CD4-positive, alpha-beta T cell (primary cell): ENCODE measurements at regions not wholly inside any gene's neighbourhood (a gene's known extent, or its start where the extent isn't known, plus 50 kb on each side); places are given as distances from the start of the nearest gene placed in this dataset.

Source experiments
- ATAC-seq: fragments of 200-7000 bp; cut with Tn5 transposase; one replicate; pipeline ENCODE4 v1.10.0; 2022; ENCODE audit warnings: mild to moderate bottlenecking; ENCODE audit not compliant: poor library complexity
- CTCF ChIA-PET: fragments of 350-600 bp; sonication (Branson Sonifier 250); formaldehyde crosslinking; loops from one replicate; lab custom pipeline; 2021; ENCODE audit warnings: antibody characterized with exemption, inconsistent platforms; lab: Charles Lee
- POLR2A ChIA-PET: fragments of 350-600 bp; sonication (Branson Sonifier 250); formaldehyde crosslinking; loops from one replicate; lab custom pipeline; 2021; ENCODE audit warnings: antibody characterized with exemption, inconsistent platforms; lab: Charles Lee
- DNase-seq, 14 experiments: peaks; one replicate each; pipeline ENCODE4 v3.0.0-alpha.2; 2013 to 2020; ENCODE audit warnings: mixed read lengths in 2 of 14
- H3K27ac ChIP-seq, 2 donors: one replicate each; pipeline versions ENCODE4 v1.5.1 to v1.7.0; 2013; ENCODE audit warnings: low read length in 2 of 2, low read depth in 1 of 2, mild to moderate bottlenecking in 1 of 2
- H3K27me3 ChIP-seq, 2 experiments: 1 replicate in 1 of 2; 2 replicates in 1 of 2; pipeline versions ENCODE4 v1.6.1 to v1.7.0; 2013; ENCODE audit warnings: low read length in 2 of 2, control low read depth in 1 of 2, mild to moderate bottlenecking in 1 of 2, moderate library complexity in 1 of 2; ENCODE audit not compliant: insufficient read depth in 2 of 2, control insufficient read depth in 1 of 2
- H3K36me3 ChIP-seq: one replicate; pipeline ENCODE4 v1.6.1; 2013; ENCODE audit warnings: low read length, control low read depth; ENCODE audit not compliant: insufficient read depth
- H3K4me1 ChIP-seq: one replicate; pipeline ENCODE4 v1.6.1; 2013; ENCODE audit warnings: low read length, control low read depth; ENCODE audit not compliant: insufficient read depth
- H3K4me3 ChIP-seq: one replicate; pipeline ENCODE4 v1.5.1; 2013; ENCODE audit warnings: mild to moderate bottlenecking, low read length, moderate library complexity
- H3K9me3 ChIP-seq, 2 experiments: 1 replicate in 1 of 2; 2 replicates in 1 of 2; pipeline versions ENCODE4 v1.6.1 to v1.7.0; 2013; ENCODE audit warnings: low read length in 2 of 2, mild to moderate bottlenecking in 2 of 2, control low read depth in 1 of 2, moderate library complexity in 1 of 2; ENCODE audit not compliant: control insufficient read depth in 1 of 2, insufficient read depth in 1 of 2
- H3K27ac Mint-ChIP-seq: one replicate; pipeline ENCODE4 v1.8.0; 2020; ENCODE audit warnings: mixed read lengths
- H3K27me3 Mint-ChIP-seq: one replicate; pipeline ENCODE4 v1.8.0; 2021; ENCODE audit warnings: mixed read lengths
- H3K36me3 Mint-ChIP-seq: one replicate; pipeline ENCODE4 v1.8.0; 2021; ENCODE audit warnings: low read depth, mixed read lengths
- H3K4me1 Mint-ChIP-seq: one replicate; pipeline ENCODE4 v1.8.0; 2021; ENCODE audit warnings: low read depth, mixed read lengths
- H3K4me3 Mint-ChIP-seq: one replicate; pipeline ENCODE4 v1.8.0; 2020; ENCODE audit warnings: mild to moderate bottlenecking, mixed read lengths
- H3K9me3 Mint-ChIP-seq: one replicate; pipeline ENCODE4 v1.8.0; 2020; ENCODE audit warnings: mixed read lengths
- intact Hi-C, 2 experiments: fragments of 100-400 bp; cut with DNase I in 1 of 2; cut with micrococcal nuclease in 1 of 2; formaldehyde crosslinking; loops; one replicate each; pipeline versions ENCODE4 v1.15.1 to v1.9.0; 2023 to 2025; cut with DNase I, micrococcal nuclease
- TF ChIP-seq, protein P1 (sequence below): fragments of 200-600 bp; IDR thresholded peaks from one replicate; pipeline ENCODE4 v1.8.0; 2022; ENCODE audit warnings: antibody characterized with exemption, mild to moderate bottlenecking

DNA sequence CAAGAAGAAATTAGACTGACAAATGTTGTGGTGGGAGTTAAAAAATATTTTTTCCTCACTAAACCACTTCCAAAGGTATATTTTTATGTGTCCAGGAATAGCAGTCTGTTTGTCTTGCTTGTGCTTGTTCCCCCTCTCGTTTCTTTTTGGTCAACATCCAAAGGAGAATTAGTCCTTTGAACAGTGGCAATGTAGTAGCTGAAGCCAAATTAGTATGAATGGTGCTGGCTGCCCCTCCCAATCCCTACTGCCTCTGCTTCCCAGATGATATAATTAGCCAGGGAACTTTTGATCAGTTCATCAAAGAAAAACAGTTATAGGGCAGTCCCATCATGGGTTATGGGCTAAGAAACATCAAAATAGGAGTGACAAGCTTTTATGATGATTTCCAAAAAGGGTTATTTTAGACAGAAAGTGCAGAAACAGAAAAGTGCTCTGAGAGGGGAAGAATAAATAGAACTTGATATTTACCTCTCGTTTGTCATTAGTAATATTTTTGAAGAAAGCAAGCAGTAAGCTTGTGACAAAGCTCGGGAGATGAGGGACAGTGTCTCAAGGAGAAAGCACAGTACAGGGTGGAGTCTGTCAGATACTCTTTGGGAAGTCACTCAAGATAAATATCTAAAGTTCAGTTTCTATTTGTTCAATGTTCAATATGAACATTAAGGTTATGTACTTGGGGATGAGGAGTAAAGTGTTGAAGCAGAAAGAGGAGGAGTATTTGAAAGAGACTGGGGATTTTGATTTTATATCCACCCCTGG lies 239.1 kb downstream of the HLX start:
- no peak overlapping the region for H3K27ac ChIP-seq
- Mint-ChIP-seq H3K27me3 (no peaks in the 10 kb centered on the region), H3K4me1 (no peaks in the 10 kb centered on the region), H3K36me3 (no peaks in the 10 kb centered on the region), H3K4me3 (no peak overlapping the region), H3K9me3 (peaks cover 6% of the 10 kb centered on the region), H3K27ac (no peak overlapping the region)
- no peaks in the 10 kb centered on the region for H3K36me3 ChIP-seq
- H3K27me3 ChIP-seq: peaks cover 0 to 4% of the 10 kb centered on the region in 2 experiments
- H3K4me1 ChIP-seq: no peaks in the 10 kb centered on the region
- H3K4me3 ChIP-seq: no peak overlapping the region
- peaks cover 0 to 6% of the 10 kb centered on the region in 2 experiments for H3K9me3 ChIP-seq
- TF ChIP-seq, protein P1, sequence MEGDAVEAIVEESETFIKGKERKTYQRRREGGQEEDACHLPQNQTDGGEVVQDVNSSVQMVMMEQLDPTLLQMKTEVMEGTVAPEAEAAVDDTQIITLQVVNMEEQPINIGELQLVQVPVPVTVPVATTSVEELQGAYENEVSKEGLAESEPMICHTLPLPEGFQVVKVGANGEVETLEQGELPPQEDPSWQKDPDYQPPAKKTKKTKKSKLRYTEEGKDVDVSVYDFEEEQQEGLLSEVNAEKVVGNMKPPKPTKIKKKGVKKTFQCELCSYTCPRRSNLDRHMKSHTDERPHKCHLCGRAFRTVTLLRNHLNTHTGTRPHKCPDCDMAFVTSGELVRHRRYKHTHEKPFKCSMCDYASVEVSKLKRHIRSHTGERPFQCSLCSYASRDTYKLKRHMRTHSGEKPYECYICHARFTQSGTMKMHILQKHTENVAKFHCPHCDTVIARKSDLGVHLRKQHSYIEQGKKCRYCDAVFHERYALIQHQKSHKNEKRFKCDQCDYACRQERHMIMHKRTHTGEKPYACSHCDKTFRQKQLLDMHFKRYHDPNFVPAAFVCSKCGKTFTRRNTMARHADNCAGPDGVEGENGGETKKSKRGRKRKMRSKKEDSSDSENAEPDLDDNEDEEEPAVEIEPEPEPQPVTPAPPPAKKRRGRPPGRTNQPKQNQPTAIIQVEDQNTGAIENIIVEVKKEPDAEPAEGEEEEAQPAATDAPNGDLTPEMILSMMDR: no peak
- DNase-seq: no peak
- intact Hi-C loops: no loop called here
- POLR2A ChIA-PET: no interaction called here
- no peak for ATAC-seq
- CTCF ChIA-PET: no interaction called here

DNA sequence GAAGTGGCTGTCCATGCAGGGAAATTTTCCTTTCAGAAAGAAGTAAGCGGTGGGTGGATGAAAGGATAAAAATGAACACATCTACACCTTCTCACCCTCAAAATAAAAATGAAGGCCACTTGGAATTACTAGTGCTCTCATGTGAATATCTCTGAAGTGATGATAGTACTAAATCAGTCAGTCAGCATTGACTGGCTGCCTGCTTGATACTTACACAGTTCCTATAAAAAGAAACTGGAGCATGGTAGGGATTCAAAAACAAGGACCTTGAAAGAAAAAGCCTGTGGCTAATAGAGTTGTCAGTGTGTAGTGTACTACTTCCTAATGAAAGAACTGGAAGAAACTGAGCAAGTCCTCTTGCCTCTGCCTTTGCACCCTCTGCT lies 239.7 kb downstream of the HLX start:
- intact Hi-C loops: no loop called here
- H3K27ac Mint-ChIP-seq: no peak overlapping the region
- no peaks in the 10 kb centered on the region for H3K4me1 Mint-ChIP-seq
- POLR2A ChIA-PET: no interaction called here
- DNase-seq (no peak), ATAC-seq (no peak)
- no peaks in the 10 kb centered on the region for H3K27me3 Mint-ChIP-seq
- CTCF ChIA-PET: no interaction called here
- Histone ChIP-seq H3K4me1 (no peaks in the 10 kb centered on the region), H3K27me3 (peaks cover 0 to 4% of the 10 kb centered on the region in 2 experiments), H3K36me3 (no peaks in the 10 kb centered on the region), H3K4me3 (no peak overlapping the region), H3K27ac (no peak overlapping the region), H3K9me3 (peaks cover 0 to 6% of the 10 kb centered on the region in 2 experiments)
- H3K4me3 Mint-ChIP-seq: no peak overlapping the region
- peaks cover 9% of the 10 kb centered on the region for H3K9me3 Mint-ChIP-seq
- no peaks in the 10 kb centered on the region for H3K36me3 Mint-ChIP-seq
- TF ChIP-seq, protein P1: no peak

DNA sequence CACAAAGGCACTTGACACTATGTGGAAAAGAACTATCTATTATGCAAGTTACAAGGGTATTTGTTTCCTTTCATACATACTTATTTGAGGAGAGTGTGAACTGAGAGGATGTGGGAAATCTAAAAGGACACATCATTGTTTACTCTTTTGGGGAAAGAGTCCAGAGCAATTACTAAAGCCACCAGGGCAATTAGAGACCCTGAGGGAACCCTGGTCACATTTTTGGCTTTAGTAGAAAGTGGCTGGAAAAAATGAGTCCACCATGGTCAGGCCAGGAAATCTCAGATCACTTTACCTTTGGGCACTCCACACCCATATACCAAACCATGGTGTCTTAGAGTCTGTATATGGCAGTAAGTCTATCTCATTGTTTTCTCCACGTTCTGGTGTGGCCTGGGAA lies 243.3 kb downstream of the HLX start:
- intact Hi-C loops: no loop called here
- H3K4me3 Mint-ChIP-seq: no peak overlapping the region

More for the DNA sequence above, 243.3 kb downstream of the HLX start:
- no peaks in the 10 kb centered on the region for H3K27me3 Mint-ChIP-seq
- no peaks in the 10 kb centered on the region for H3K36me3 ChIP-seq
- H3K27ac ChIP-seq: no peak overlapping the region
- H3K4me1 ChIP-seq: no peaks in the 10 kb centered on the region
- ChIA-PET CTCF (no interaction called here), POLR2A (no interaction called here)
- H3K27me3 ChIP-seq: no peaks in the 10 kb centered on the region
- H3K36me3 Mint-ChIP-seq: no peaks in the 10 kb centered on the region
- H3K27ac Mint-ChIP-seq: no peak overlapping the region
- H3K4me3 ChIP-seq: no peak overlapping the region
- peaks cover 14% of the 10 kb centered on the region for H3K9me3 Mint-ChIP-seq
- no peaks in the 10 kb centered on the region for H3K4me1 Mint-ChIP-seq
- TF ChIP-seq, protein P1: no peak
- H3K9me3 ChIP-seq: peaks cover 0 to 6% of the 10 kb centered on the region in 2 experiments
- no peak for DNase-seq
- ATAC-seq: no peak
